SU-DHL-6 (cell line): ENCODE measurements at regions not wholly inside any gene's neighbourhood (a gene's known extent, or its start where the extent isn't known, plus 50 kb on each side); places are given as distances from the start of the nearest gene placed in this dataset.

Experiments
- CTCF ChIP-seq: fragments of 200-600 bp; sonication (generic); IDR thresholded peaks from one replicate; pipeline ENCODE4 v1.5.1; 2017; ENCODE audit warnings: antibody characterized with exemption, mild to moderate bottlenecking, low read length, moderate library complexity; ENCODE audit not compliant: insufficient read depth, poor library complexity, severe bottlenecking
- EZH2phosphoT487 ChIP-seq: fragments of 200-600 bp; sonication (generic), shearing (Covaris generic); conservative IDR thresholded peaks from 2 replicates; pipeline ENCODE4 v1.6.1; 2018; ENCODE audit warnings: mild to moderate bottlenecking, antibody characterized with exemption, low read length, moderate library complexity, mixed read lengths

- no peak for TF ChIP-seq CTCF
- no peak for TF ChIP-seq EZH2phosphoT487
These were observed 345.9 kb upstream of the ITGA1 start for GRCh38 chr5:52441768-52442167.
